HEK293 (cell line): ENCODE measurements at regions not wholly inside any gene's neighbourhood (a gene's known extent, or its start where the extent isn't known, plus 50 kb on each side); places are given as distances from the start of the nearest gene placed in this dataset.

Source experiments
- CTCF ChIA-PET: fragments of 350-600 bp; formaldehyde crosslinking; extraction: SDS; loops from one replicate; lab custom pipeline; 2021; ENCODE audit warnings: antibody characterized with exemption; lab: Yijun Ruan, JAX
- POLR2A ChIA-PET: fragments of 300-600 bp; formaldehyde crosslinking; extraction: SDS; loops from one replicate; lab custom pipeline; 2020; ENCODE audit warnings: antibody characterized with exemption, inconsistent platforms; lab: Yijun Ruan, JAX
- H3K27ac ChIP-seq: fragments of 200-500 bp; sonication (Bioruptor generic); 2 replicates; pipeline ENCODE4 v1.5.1; 2014; ENCODE audit warnings: low read depth, low read length, control low read depth, inconsistent platforms; ENCODE audit errors: extremely low read depth
- H3K36me3 ChIP-seq, 2 experiments: fragments of 200-500 bp in 1 of 2; sonication (Bioruptor generic) in 1 of 2; 1 replicate in 1 of 2; 2 replicates in 1 of 2; pipeline ENCODE4 v1.5.1; 2014 to 2017; ENCODE audit warnings: inconsistent platforms in 2 of 2, low read length in 2 of 2; ENCODE audit not compliant: control insufficient read depth in 2 of 2, insufficient read depth in 1 of 2
- H3K4me1 ChIP-seq: fragments of 200-500 bp; sonication (Bioruptor generic); 2 replicates; pipeline ENCODE4 v1.5.1; 2014; ENCODE audit warnings: mild to moderate bottlenecking, low read length, inconsistent platforms; ENCODE audit not compliant: control insufficient read depth, insufficient read depth
- H3K4me3 ChIP-seq: 2 replicates; pipeline ENCODE4 v1.5.1; 2011; ENCODE audit warnings: low read depth, mild to moderate bottlenecking, control low read depth, low read length, moderate library complexity
- H3K9me3 ChIP-seq: fragments of 200-500 bp; sonication (Bioruptor generic); 2 replicates; pipeline ENCODE4 v1.5.1; 2014; ENCODE audit warnings: low read depth, low read length, inconsistent platforms; ENCODE audit not compliant: control insufficient read depth, insufficient read depth
- ATF2 ChIP-seq: fragments of 450-650 bp; formaldehyde crosslinking; IDR thresholded peaks from 2 replicates; pipeline ENCODE4 v1.5.1; 2016; ENCODE audit warnings: missing biosample characterization, missing genetic modification characterization, low read depth
- FEZF1 ChIP-seq: fragments of 450-650 bp; formaldehyde crosslinking; IDR thresholded peaks from 2 replicates; pipeline ENCODE4 v1.5.1; 2016; ENCODE audit warnings: missing biosample characterization, missing genetic modification characterization
- GFI1B ChIP-seq: fragments of 450-650 bp; formaldehyde crosslinking; IDR thresholded peaks from 2 replicates; pipeline ENCODE4 v1.5.1; 2016; ENCODE audit warnings: missing biosample characterization, missing genetic modification characterization
- GLIS2 ChIP-seq: fragments of 450-650 bp; formaldehyde crosslinking; IDR thresholded peaks from 2 replicates; pipeline ENCODE4 v1.5.1; 2016; ENCODE audit warnings: missing biosample characterization, missing genetic modification characterization
- KLF1 ChIP-seq: fragments of 450-650 bp; formaldehyde crosslinking; IDR thresholded peaks from 2 replicates; pipeline ENCODE4 v1.5.1; 2016; ENCODE audit warnings: missing biosample characterization, missing genetic modification characterization
- MEIS1 ChIP-seq: sonication (generic); formaldehyde crosslinking; IDR thresholded peaks from 2 replicates; pipeline ENCODE4 v1.8.1; 2022; ENCODE audit warnings: missing genetic modification reagents, mild to moderate bottlenecking, borderline replicate concordance
- RBAK ChIP-seq: fragments of 450-650 bp; formaldehyde crosslinking; IDR thresholded peaks from 2 replicates; pipeline ENCODE4 v1.5.1; 2016; ENCODE audit warnings: missing biosample characterization, missing genetic modification characterization
- SCRT1 ChIP-seq: fragments of 450-650 bp; formaldehyde crosslinking; IDR thresholded peaks from 2 replicates; pipeline ENCODE4 v1.5.1; 2016; ENCODE audit warnings: missing biosample characterization, missing genetic modification characterization, borderline replicate concordance
- ZBTB17 ChIP-seq: fragments of 450-650 bp; formaldehyde crosslinking; IDR thresholded peaks from 2 replicates; pipeline ENCODE4 v1.5.1; 2016; ENCODE audit warnings: missing biosample characterization, missing genetic modification characterization
- ZBTB8A ChIP-seq: fragments of 450-650 bp; formaldehyde crosslinking; IDR thresholded peaks from 2 replicates; pipeline ENCODE4 v1.5.1; 2016; ENCODE audit warnings: missing biosample characterization, missing genetic modification characterization
- ZFP41 ChIP-seq: fragments of 450-650 bp; formaldehyde crosslinking; IDR thresholded peaks from 2 replicates; pipeline ENCODE4 v1.5.1; 2016; ENCODE audit warnings: missing biosample characterization, missing genetic modification characterization, borderline replicate concordance
- ZNF140 ChIP-seq: fragments of 450-650 bp; formaldehyde crosslinking; IDR thresholded peaks from 2 replicates; pipeline ENCODE4 v1.5.1; 2016; ENCODE audit warnings: missing biosample characterization, missing genetic modification characterization
- ZNF157 ChIP-seq: fragments of 450-650 bp; formaldehyde crosslinking; IDR thresholded peaks from 2 replicates; pipeline ENCODE4 v1.5.1; 2016; ENCODE audit warnings: missing biosample characterization, missing genetic modification characterization
- ZNF280D ChIP-seq: fragments of 450-650 bp; formaldehyde crosslinking; IDR thresholded peaks from 2 replicates; pipeline ENCODE4 v1.5.1; 2016; ENCODE audit warnings: missing biosample characterization, missing genetic modification characterization
- ZNF292 ChIP-seq: fragments of 450-650 bp; formaldehyde crosslinking; IDR thresholded peaks from 2 replicates; pipeline ENCODE4 v1.5.1; 2016; ENCODE audit warnings: low read depth, missing biosample characterization, missing genetic modification characterization, borderline replicate concordance
- ZNF311 ChIP-seq: fragments of 450-650 bp; formaldehyde crosslinking; IDR thresholded peaks from 2 replicates; pipeline ENCODE4 v1.5.1; 2017; ENCODE audit warnings: missing biosample characterization, missing genetic modification characterization, borderline replicate concordance
- ZNF37A ChIP-seq: fragments of 450-650 bp; IDR thresholded peaks from 2 replicates; pipeline ENCODE4 v1.5.1; 2018; ENCODE audit warnings: missing biosample characterization, missing genetic modification characterization
- ZNF560 ChIP-seq: fragments of 450-650 bp; formaldehyde crosslinking; IDR thresholded peaks from 2 replicates; pipeline ENCODE4 v1.5.1; 2017; ENCODE audit warnings: missing biosample characterization, missing genetic modification characterization, borderline replicate concordance
- ZNF645 ChIP-seq: fragments of 450-650 bp; formaldehyde crosslinking; IDR thresholded peaks from 2 replicates; pipeline ENCODE4; 2016; ENCODE audit warnings: missing biosample characterization, missing genetic modification characterization
- ZNF660 ChIP-seq: fragments of 450-650 bp; IDR thresholded peaks from 2 replicates; pipeline ENCODE4 v1.5.1; 2018; ENCODE audit warnings: missing biosample characterization, mild to moderate bottlenecking, missing genetic modification characterization
- ZNF677 ChIP-seq: fragments of 450-650 bp; IDR thresholded peaks from 2 replicates; pipeline ENCODE4 v1.5.0; 2018; ENCODE audit warnings: missing biosample characterization, mild to moderate bottlenecking, missing genetic modification characterization, moderate library complexity
- ZNF747 ChIP-seq: fragments of 450-650 bp; formaldehyde crosslinking; IDR thresholded peaks from 2 replicates; pipeline ENCODE4 v1.5.1; 2016; ENCODE audit warnings: missing biosample characterization, missing genetic modification characterization
- ZNF785 ChIP-seq: fragments of 450-650 bp; formaldehyde crosslinking; IDR thresholded peaks from 2 replicates; pipeline ENCODE4 v1.5.1; 2016; ENCODE audit warnings: missing biosample characterization, missing genetic modification characterization

- TF ChIP-seq ZNF677 (no peak), KLF1 (tag by site-specific recombination) (no peak), ZNF560 (tag by site-specific recombination) (no peak)
Measured at GRCh38 chr7:35454575-35455385, 200.9 kb upstream of the TBX20 start (continued).

GRCh38 chr7:35450456-35451214 is 196.7 kb upstream of the TBX20 start:
- CTCF ChIA-PET, result interaction anchor here (1.8 kb wide), 1 partner anchor 26 kb away, joined by 7 read pairs; no protein-coding TSS in a partner anchor
- TF ChIP-seq ZNF645 (tag by site-specific recombination) (no peak), GLIS2 (no peak), ZBTB8A (no peak), ZFP41 (tag by site-specific recombination) (no peak), ZNF280D (no peak), ATF2 (tag by site-specific recombination) (no peak), ZNF292 (tag by site-specific recombination) (no peak), ZNF785 (tag by site-specific recombination) (no peak), ZNF157 (no peak), ZNF660 (tag by site-specific recombination) (no peak), FEZF1 (tag by site-specific recombination) (no peak), ZNF37A (tag by site-specific recombination) (no peak), MEIS1 (CRISPR knock-in tag) (no peak), ZNF140 (no peak)

GRCh38 chr7:35448486-35448885 is 194.6 kb upstream of the TBX20 start:
- CTCF ChIA-PET, result interaction anchor here (1.1 to 1.2 kb wide), 3 partner anchors 23 to 72 kb away, joined by 5 to 6 read pairs (median 6); no protein-coding TSS in a partner anchor
- no peak for TF ChIP-seq RBAK (tag by site-specific recombination)
- TF ChIP-seq ZNF311 (tag by site-specific recombination), result no peak
- no peak for TF ChIP-seq ZNF747 (tag by site-specific recombination)
- TF ChIP-seq SCRT1 (tag by site-specific recombination), result no peak
- no peak for TF ChIP-seq GFI1B (tag by site-specific recombination)
- no peak for TF ChIP-seq ZBTB17 (tag by site-specific recombination)
- TF ChIP-seq, all 188 proteins: peak for 0
- Histone ChIP-seq H3K9me3 (no peaks in the 10 kb centered on the region), H3K4me3 (no peak overlapping the region), H3K27ac (no peak overlapping the region), H3K4me1 (no peaks in the 10 kb centered on the region), H3K36me3 (no peaks in the 10 kb centered on the region)
- POLR2A ChIA-PET, result no interaction called here

More at GRCh38 chr7:35450456-35451214, 196.7 kb upstream of the TBX20 start:
- H3K4me3 ChIP-seq, result no peak overlapping the region
- no peaks in the 10 kb centered on the region for H3K9me3 ChIP-seq
- no peaks in the 10 kb centered on the region for H3K36me3 ChIP-seq
- POLR2A ChIA-PET, result no interaction called here
- no peaks in the 10 kb centered on the region for H3K4me1 ChIP-seq
- no peak overlapping the region for H3K27ac ChIP-seq
